Left colon (tissue), 2 donors: ENCODE measurements at regions not wholly inside any gene's neighbourhood (a gene's known extent, or its start where the extent isn't known, plus 50 kb on each side); places are given as distances from the start of the nearest gene placed in this dataset.

Experiments used
- ATAC-seq: fragments of 200-7000 bp; cut with Tn5 transposase; one replicate; pipeline ENCODE4 v1.9.1; 2020; ENCODE audit warnings: mild to moderate bottlenecking, moderate library complexity
- DNase-seq, 2 donors: peaks; one replicate each; pipeline ENCODE4 v3.0.0-alpha.2; 2020
- intact Hi-C, 2 donors: fragments of 100-400 bp; cut with DNase I in 1 of 2; cut with micrococcal nuclease in 1 of 2; formaldehyde crosslinking; loops; one replicate each; pipeline versions ENCODE4 v1.11.2 to v1.14.0; 2022; cut with DNase I, micrococcal nuclease
- donor health status: DM: no; HTN: no; CAD: no.
- donor health status: DM: yes; HTN: yes; CAD: no.

DNA sequence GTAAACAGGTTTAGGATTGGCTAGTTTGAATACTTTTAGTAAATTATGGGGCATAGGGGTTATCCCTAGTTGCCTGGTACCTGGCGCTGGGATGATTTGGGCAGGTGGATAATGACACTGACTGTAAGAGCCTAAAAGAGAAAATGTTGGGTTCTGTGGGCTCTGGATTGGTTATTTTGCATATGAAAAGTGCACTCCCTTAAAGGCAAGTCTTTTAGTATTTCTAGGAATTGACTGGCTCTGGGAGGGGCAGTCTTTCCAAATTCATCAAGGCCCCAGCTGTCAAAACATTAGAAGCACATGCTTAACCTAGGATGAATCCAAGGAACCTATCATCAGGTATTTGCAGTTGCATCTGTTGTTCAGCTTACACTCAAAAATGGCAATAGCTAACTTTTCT, 454.6 kb upstream of the SORCS1 start:
- DNase-seq = no peak
- intact Hi-C loops = no loop called here
- no peak for ATAC-seq

DNA sequence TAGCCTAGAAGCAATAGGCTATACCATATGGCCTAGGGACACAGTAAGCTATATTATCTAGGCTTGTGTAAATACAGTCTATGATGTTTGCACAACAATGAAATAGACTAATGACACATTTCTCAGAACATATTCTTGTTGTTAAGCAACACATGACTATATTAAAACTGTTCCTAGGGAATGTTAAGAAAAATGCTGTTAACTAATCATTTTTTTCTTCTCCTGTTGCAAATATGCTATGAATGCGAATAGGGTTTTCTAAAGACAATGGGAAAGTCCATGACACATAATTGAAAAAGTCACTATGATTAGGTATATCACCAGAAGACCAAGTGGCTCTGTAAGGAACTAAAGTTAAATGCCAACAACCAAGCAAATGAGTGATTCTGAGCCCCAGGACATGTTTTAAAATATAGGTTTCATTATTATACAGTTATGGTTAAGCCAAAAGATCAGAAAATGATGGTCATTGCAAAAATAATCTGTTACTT, 454.0 kb upstream of the SORCS1 start:
- intact Hi-C loops = no loop called here
- ATAC-seq (peak; percentile 92), DNase-seq (no peak)

DNA sequence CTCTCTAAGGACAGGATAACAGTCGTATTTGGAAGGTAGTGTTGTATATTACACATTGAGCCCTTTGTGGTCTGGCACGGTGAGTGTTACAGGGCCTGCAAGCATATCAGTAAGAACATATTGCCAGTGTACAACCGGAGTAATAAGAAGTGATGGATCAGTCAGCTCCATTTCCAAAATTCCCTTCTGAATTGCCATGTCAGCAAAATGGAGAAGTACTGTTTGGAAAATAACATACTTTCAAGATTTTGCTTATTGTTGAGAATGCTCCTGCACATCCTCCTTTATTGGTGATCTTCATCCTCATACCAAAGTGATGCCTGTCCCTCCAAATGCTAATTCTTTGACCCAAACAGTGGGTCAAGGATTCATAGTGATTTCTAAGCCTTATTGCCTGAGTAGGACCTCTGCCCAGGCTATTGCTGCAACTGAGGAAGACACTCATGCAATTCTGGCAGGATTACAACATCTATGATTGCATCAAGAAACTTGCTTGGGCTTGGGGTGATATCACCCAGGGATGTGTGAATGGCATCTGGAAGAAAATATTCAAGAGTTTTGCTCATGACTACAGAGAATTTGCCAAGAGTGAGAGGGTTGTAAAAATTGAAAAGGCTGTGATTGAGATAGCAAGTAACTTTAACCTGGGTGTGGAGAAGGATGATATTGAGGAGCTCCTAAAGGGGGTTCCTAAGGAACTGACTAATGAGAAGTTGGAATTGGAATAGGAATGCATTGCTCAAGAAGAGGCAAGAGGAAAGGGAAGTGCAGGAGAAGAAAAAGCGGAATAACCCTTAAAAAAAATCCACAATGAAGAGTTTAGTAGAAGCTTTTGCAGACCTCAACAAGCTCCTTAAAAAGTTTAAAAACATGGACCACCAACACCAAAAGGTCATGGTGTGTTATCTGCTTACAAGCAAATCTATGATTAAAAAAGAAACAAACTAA, 452.2 kb upstream of the SORCS1 start:
- ATAC-seq (no peak), DNase-seq (no peak)
- intact Hi-C loops = no loop called here

DNA sequence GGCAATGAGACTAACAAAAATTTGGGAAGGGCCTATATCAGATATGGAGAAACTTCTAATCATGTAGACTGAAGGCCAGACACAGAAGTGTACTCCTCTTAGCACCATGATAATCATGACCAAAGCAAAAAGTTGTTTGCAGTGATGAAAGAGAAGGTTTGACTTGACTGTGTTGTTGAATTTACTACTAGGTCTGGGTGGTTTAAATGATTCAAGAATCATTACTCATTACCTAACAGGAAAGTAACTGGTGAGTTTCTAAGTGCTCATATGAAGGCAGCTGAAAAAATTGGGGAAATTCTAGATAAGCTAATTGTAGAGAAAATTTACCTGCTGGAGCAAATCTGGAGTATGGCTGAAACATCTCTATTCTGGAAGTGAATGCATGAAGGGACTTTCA, 451.5 kb upstream of the SORCS1 start:
- intact Hi-C loops = no loop called here
- DNase-seq (no peak), ATAC-seq (no peak)

DNA sequence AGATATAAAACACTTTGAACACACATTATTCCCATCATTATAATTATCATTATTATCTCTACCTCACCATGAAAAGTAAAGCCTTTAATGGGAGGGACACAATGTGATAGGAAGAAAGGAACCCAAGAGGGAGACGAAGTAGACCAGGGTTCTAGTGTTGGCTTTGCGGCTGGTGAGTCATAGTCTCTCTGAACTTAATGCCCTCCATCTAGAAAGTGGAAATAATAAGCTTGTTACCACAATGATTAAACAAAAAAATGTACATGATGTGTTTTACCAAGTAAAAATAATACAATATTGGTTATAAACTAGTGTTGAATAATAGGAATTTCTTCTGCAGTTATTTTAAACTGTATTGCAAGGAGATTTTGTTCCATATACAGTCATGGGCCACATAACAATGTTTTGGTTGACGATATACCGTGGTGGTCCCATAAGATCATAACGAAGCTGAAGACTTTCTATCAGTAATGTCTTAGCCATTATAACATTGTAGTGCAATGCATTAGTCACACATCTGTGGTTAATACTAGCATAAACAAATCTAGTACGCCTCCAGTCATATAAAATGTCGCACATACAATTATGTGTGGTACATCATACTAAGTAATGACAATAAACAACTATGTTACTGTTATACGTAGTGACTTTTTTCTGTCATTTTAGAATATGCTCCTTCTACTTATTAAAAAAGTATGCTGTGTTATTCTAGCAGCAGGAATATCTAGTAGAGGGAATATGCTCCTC, 450.6 kb upstream of the SORCS1 start:
- ATAC-seq (no peak), DNase-seq (no peak)
- intact Hi-C loops = no loop called here

DNA sequence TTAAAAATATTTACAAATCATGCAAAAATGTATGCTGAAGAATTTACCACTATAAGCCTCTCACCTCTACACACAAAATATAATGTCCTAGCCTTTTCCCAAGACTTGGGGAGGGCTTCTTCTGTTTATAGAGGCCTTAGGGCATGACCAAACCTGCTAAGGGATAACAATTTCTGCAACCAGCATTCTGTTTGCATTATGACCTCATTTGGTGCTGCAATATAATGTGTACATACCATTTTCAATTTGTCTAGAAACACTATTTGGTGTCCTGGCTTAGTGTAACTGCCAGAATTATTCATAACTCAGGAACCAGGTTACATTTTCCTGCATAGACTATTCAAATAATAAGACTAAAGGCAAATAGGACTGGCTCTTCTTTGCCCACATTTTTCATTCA, 446.6 kb upstream of the SORCS1 start:
- intact Hi-C loops = no loop called here
- ATAC-seq (peak; percentile 49), DNase-seq (no peak)

DNA sequence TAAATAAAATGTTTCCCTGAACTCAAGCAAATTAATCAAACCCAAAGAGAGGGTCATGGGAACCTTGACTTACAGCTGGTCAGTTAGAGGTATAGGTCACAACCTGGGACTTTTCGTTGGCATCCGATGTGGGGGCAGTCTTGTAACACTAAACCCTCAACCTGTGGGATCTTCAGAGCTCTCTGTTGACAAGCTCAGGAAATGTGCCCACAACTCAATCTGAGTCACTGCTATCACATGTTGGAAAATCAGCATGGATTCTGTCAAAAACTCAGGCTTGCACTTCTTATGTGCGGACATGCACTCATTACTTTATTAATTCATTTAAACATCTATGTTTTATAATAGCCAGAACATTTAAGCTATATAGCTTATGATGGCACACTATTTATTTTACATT, 424.6 kb upstream of the SORCS1 start:
- ATAC-seq (no peak), DNase-seq (no peak)
- intact Hi-C loops = no loop called here

DNA sequence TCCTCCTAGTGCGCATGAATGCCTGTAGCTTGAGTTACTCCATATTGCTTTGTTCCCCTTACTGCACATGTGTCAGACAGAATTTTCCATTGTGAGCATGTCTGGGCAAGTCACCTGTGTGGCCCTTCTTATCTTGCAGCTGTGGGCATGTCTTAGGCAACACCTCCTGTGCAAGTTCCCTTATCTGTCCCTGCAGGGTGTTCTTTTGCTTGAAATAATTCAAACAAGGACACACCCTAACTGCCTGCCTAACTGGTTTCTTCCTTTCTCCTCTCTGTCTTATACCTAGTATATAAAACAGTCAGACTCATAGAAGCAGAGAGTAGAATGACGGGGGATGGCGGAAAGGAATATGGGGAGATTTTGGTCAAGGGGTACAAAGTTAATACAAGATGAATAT, 421.1 kb upstream of the SORCS1 start:
- DNase-seq (no peak), ATAC-seq (peak; percentile 63)
- intact Hi-C loops = no loop called here

DNA sequence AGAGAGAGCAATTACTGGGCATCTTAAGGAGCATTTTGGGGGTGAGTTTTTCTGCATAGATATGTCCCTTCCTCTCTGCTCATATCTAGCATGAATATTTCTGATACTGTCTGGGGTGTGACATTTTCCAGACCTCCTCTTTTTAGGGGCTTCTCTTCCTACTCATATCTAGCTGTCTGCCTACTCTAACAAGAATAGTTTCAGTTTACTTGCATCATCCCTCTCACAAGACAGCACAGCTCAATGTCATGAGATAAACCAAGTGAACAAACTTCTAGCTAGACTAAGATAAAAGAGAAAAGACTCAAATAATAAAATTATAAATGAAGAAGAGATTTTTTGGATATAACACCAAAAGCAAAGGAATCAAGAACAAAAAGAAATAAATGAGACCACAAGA, 419.5 kb upstream of the SORCS1 start:
- no peak for DNase-seq

DNA sequence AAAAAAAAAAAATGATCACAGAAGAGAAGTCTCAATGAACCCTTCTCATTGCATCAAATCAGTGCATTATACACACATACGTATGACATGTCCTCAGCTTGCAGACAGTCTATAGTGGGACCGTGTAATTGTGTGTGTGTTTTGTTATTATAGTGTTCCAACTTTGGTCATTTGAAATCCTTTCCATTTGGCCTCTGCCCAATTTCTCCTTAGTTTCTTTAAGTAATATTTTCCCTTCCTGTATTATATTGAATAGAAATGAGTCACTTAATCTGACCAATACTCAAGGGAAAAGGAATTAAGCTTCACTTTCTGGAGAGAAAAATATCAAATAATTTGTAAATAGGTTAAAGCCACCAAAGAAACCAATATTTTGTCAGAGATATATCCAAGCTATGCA, 415.5 kb upstream of the SORCS1 start:
- DNase-seq = no peak
- intact Hi-C loops = no loop called here
- no peak for ATAC-seq

More for the DNA sequence above, 419.5 kb upstream of the SORCS1 start:
- ATAC-seq = no peak
- intact Hi-C loops = no loop called here

DNA sequence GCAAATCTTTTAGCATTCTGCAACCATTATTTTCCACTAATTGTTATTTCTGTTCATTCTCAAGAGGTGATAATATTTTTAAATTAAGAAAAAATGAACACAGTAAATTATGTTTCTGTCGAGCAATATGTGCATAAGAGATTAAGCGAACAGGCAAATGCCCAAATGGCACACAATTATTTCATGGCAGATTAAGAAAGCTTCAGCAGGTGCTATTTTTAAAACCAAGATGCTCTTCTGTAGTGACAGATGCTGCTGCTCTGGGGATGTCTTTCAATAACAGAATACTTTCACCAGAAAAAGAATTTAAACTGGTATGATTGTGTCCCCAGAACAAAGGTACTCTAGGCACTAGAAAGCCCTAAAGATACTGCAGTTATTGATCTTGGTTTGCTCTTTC, 412.7 kb upstream of the SORCS1 start:
- intact Hi-C loops = no loop called here
- ATAC-seq (no peak), DNase-seq (no peak)

DNA sequence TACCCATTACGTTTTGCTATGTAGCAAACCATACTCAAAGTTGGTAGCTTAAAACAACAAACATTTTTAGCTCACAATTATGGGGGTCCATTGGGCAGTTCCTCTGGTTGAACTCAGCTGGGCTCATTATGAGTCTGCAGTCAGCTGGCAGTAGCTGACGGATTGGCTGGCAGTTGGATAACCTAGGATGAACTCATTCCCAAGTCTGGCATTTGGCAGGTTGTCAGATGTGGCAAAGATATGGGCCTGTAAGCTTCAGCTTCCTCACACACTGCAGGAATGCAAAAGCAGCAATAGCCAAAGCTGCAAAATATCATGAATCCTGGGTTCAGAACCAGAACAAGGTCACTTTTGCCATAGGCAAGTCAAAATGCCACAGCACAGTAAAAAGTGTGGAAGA, 412.2 kb upstream of the SORCS1 start:
- no peak for DNase-seq
- intact Hi-C loops = no loop called here
- ATAC-seq = no peak

DNA sequence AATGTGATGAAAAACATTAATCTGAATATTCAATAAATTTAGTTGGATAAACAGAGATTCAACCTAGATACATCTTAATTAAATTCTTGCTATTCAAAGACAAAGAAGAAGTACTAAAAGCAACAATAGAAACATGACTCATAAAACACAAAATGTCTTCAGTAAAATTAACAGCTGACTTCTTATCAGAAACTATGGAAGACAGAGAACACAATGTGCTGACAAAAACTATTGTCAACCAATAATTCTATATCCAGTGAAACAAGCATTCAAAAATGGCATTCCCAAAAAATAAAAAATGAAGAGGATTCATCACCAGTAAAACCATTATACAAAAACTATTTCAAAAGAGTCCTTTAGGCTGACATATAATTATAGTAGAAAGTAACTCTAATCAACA, 400.5 kb upstream of the SORCS1 start:
- ATAC-seq (no peak), DNase-seq (no peak)
- intact Hi-C loops = no loop called here

DNA sequence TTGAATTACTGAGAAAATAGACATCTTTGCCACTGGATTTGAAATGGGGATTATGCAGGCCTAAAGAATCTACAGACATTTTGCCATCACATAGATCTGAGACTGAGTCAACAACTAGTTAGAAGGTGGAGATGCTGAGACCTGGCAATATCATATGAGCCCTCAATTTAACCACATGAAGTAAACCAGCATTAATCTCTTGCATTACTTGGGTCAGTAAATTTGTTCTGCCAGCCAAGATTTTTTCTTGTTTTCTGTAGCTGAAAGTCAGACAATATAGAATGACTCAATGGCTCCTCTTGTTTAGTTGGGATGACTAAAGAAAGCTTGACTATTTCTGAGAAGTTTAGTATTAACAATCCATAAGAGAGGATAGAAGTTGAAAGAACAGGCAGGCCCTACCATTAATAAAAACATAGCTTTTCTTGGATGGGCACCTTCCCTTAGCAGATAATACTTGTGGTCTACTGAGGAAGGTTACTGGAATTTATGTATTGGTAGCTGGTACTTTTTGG, 396.7 kb upstream of the SORCS1 start:
- intact Hi-C loops = no loop called here
- ATAC-seq (no peak), DNase-seq (no peak)

DNA sequence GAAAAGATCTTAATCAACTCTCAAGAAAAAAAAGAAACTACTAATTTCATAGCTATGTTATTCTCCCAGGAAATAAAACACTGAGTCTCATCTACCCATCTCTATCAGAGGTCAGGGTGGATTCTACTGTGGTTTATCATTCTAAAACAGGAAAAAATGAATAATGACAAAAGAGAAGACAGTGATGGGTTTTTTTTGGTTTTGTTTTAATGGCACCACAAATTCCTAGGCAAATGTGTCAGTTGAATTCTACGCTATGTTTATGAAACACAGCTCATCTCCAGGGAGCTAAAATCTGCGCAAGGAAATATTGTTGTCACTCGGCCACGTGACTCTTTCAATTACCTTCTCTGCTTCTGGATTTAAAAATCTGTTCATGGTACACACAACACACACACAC, 393.4 kb upstream of the SORCS1 start:
- no peak for ATAC-seq
- no peak for DNase-seq
- intact Hi-C loops = no loop called here

DNA sequence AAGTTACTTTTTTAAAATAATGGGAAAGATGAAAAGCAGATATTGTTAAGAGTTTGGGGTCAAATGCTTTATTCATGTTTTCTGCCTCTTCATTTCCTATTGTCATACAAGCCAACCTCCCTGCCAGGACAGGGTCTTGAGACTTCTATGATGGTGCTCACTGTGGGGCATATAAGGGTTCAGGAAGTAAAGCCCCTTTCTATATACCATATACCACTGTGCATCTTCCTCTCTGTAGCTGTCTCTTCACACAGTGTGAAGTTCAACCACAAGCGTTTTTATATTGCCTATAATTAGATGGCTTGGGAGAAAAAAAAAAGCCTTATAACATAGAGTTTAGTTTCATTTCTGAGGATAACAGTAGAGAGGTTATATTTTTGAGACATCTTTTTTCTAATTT, 389.8 kb upstream of the SORCS1 start:
- ATAC-seq (no peak), DNase-seq (no peak)
- intact Hi-C loops = no loop called here

DNA sequence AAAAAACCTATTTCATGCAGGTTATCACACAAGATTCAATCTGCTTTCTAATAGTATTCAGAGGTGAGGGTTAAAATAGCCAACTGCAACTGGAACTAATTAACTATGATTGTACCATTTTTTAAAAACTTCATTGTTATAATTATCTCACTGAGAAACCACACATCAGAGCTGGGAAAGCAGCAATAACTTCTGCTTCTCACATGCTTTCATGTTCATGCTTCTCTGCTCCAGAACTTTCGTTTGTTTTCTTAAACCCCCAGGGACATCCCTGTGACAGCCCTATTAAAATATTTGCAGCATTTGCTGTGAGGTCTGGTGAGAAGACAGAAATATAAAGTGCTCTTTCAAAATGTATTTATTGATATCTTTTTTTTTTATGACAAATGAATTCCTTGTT, 389.0 kb upstream of the SORCS1 start:
- DNase-seq = no peak
- no peak for ATAC-seq
- intact Hi-C loops = no loop called here

DNA sequence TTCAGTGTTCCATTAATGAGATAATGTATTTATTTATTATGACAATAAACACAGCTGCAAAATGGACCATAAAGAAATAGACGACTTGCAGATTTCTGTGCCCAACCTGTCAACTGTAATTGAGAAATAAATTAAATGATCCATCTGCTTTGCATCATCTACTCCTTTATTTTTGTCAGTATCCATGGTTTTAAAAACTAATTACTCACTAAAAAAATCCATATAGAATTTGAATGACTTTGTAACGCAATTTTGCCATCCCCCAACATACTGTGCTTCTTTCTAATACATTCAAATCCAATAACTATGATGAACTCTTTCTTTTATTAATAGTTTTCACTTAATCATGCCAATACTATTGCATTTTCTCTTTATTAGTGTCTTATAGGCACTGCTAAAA, 388.5 kb upstream of the SORCS1 start:
- DNase-seq (no peak), ATAC-seq (no peak)
- intact Hi-C loops = no loop called here

DNA sequence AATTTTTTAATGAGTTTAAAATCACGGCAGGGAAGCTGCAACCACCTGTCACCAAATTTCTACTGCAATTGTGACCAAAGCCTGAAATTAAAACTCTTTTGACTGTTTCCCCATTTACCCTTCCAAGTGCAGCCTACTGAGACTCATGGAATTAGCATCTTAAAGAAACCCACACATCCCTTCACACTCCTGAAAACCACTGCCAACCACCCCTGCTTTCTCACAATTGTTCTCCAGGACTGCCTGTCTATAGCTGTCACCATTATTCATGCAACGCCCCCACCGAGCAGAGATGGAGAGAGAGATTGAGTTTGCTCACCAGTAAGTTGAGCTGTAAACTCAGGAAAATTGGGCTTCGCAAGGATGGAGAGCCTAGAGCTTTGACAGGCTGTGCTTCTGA, 383.8 kb upstream of the SORCS1 start:
- intact Hi-C loops = no loop called here
- no peak for DNase-seq
- ATAC-seq = no peak

DNA sequence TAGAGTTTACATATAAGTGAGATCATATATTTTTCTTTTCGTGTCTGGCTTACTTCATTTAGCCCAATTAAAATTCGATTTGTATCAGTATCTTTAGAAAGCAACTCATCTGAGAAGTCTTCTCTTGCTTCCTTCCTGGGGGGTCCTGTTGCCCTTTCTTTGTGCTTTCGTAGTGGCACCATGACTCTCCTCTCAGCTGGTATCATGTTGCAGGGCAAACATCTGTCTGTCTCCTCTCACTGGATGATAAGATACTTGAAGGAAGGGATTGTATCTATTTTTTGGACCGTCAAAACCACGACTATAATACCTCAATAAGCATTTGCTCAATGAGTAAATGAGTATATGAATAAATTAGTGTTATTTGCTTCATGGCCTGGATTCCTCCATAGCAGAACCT, 382.5 kb upstream of the SORCS1 start:
- DNase-seq = no peak
- no peak for ATAC-seq
- intact Hi-C loops = no loop called here
